GM21576 (cell line): ENCODE measurements at regions not wholly inside any gene's neighbourhood (a gene's known extent, or its start where the extent isn't known, plus 50 kb on each side); places are given as distances from the start of the nearest gene placed in this dataset.

Source experiments
- ATAC-seq: cut with Tn5 transposase; IDR thresholded peaks from one replicate; pipeline ENCODE4 v1.9.1; 2021; ENCODE audit warnings: mild to moderate bottlenecking, moderate library complexity; ENCODE audit not compliant: unreplicated experiment

- no peak for ATAC-seq
Observed at GRCh38 chr6:164133095-164133494, 718.6 kb downstream of the QKI start.

- ATAC-seq: no peak
Observed at GRCh38 chr6:164130585-164130984, 716.1 kb downstream of the QKI start.

- no peak for ATAC-seq
Observed at GRCh38 chr6:164130151-164130550, 715.6 kb downstream of the QKI start.

- no peak for ATAC-seq
Observed at GRCh38 chr6:164129218-164129617, 714.7 kb downstream of the QKI start.

GRCh38 chr6:164128101-164128500 lies 713.6 kb downstream of the QKI start:
- ATAC-seq: no peak

GRCh38 chr6:164124986-164125385 lies 710.5 kb downstream of the QKI start:
- no peak for ATAC-seq

- no peak for ATAC-seq
Observed at GRCh38 chr6:164124473-164124872, 710.0 kb downstream of the QKI start.

- no peak for ATAC-seq
Observed at GRCh38 chr6:164122109-164122508, 707.6 kb downstream of the QKI start.

GRCh38 chr6:164121527-164121926 lies 707.0 kb downstream of the QKI start:
- no peak for ATAC-seq

- ATAC-seq: no peak
Observed at GRCh38 chr6:164114651-164115050, 700.1 kb downstream of the QKI start.

GRCh38 chr6:164114051-164114450 lies 699.5 kb downstream of the QKI start:
- ATAC-seq: no peak

- no peak for ATAC-seq
Observed at GRCh38 chr6:164113637-164114036, 699.1 kb downstream of the QKI start.

- no peak for ATAC-seq
Observed at GRCh38 chr6:164109770-164110140, 695.2 kb downstream of the QKI start.

GRCh38 chr6:164108869-164109769 lies 694.6 kb downstream of the QKI start:
- ATAC-seq: no peak

- ATAC-seq: no peak
Observed at GRCh38 chr6:164108092-164108491, 693.6 kb downstream of the QKI start.

GRCh38 chr6:164107297-164107995 lies 692.9 kb downstream of the QKI start:
- no peak for ATAC-seq

- ATAC-seq: no peak
Observed at GRCh38 chr6:164106345-164106769, 691.8 kb downstream of the QKI start.

GRCh38 chr6:164105705-164106104 lies 691.2 kb downstream of the QKI start:
- ATAC-seq: no peak

GRCh38 chr6:164104432-164104831 lies 689.9 kb downstream of the QKI start:
- ATAC-seq: no peak

GRCh38 chr6:164102693-164103092 lies 688.2 kb downstream of the QKI start:
- ATAC-seq: no peak

GRCh38 chr6:164101859-164102258 lies 687.3 kb downstream of the QKI start:
- no peak for ATAC-seq

- no peak for ATAC-seq
Observed at GRCh38 chr6:164099269-164099865, 684.8 kb downstream of the QKI start.
